Gastrocnemius medialis (tissue), 4 donors: ENCODE measurements at regions not wholly inside any gene's neighbourhood (a gene's known extent, or its start where the extent isn't known, plus 50 kb on each side); places are given as distances from the start of the nearest gene placed in this dataset.

Experiments
- CTCF ChIP-seq, 5 experiments: fragments of 450-650 bp in 3 of 5; fragments of 200-600 bp in 2 of 5; sonication (generic) in 2 of 5; IDR thresholded peaks in 4 of 5; conservative IDR thresholded peaks in 1 of 5; 1 replicate in 4 of 5; 2 replicates in 1 of 5; pipeline ENCODE4 v1.5.1; 2016 to 2019; ENCODE audit warnings: antibody characterized with exemption in 5 of 5, mild to moderate bottlenecking in 3 of 5, moderate library complexity in 3 of 5
- POLR2A ChIP-seq, 2 donors: fragments of 450-650 bp; IDR thresholded peaks; one replicate each; pipeline ENCODE4 v1.6.1; 2017; ENCODE audit warnings: antibody characterized with exemption in 2 of 2, mild to moderate bottlenecking in 2 of 2, moderate library complexity in 2 of 2

DNA sequence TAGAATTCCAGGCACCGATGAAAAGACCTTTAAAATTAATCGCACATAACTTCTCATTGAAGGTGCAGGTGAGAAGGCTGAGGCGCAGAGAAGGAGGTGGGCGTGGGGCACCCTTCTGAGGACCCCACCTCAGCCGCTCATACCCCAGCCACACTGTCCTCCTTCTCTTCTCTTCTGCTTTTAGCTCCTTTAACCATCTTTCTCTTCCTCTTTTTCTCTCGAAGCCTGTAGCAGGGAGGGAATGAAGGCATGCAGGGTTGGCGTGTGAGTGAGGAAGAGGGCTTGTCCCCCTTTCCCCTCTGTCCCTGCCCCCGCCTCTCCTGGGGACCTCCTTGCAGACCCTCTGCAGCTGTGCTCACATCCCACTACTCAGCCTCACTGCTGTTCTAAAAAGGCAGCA lies 57.8 kb upstream of the CACNA1E start:
- TF ChIP-seq POLR2A (IDR thresholded peaks at IDR 0.05) (no peak), CTCF (IDR thresholded peaks at IDR 0.05 in 4 of 5, conservative IDR thresholded peaks at IDR 0.05 in 1 of 5) (no peak)
